ENCODE measurements at regions not wholly inside any gene's neighbourhood (a gene's known extent, or its start where the extent isn't known, plus 50 kb on each side); places are given as distances from the start of the nearest gene placed in this dataset.
"Not testable (repeated sequence)": the region's sequence is repeated elsewhere in the genome, so short reads cannot be mapped to it uniquely, and the experiment has no call there.

DNA sequence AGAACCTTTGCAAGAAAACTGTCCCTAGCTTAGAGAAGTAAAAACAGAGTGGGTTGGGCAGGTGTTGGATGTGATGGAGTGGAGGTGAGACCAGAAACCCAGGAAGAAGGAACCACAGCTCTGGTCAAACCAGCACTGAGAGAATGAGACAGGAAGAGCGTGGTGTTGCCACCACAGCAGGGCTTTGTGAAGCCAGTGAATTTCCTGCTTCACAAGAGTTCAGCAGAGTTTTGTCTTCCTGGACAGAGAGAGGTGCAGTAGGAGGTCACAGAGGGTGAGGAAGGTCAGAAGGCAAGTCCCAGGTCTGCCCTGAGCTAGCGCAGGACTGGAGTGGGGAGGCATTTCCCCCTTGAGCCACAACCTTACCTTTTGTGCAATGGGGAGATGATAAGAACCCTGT, 2306.2 kb upstream of the ACO1 start:
- TF ChIP-seq, protein P1, sequence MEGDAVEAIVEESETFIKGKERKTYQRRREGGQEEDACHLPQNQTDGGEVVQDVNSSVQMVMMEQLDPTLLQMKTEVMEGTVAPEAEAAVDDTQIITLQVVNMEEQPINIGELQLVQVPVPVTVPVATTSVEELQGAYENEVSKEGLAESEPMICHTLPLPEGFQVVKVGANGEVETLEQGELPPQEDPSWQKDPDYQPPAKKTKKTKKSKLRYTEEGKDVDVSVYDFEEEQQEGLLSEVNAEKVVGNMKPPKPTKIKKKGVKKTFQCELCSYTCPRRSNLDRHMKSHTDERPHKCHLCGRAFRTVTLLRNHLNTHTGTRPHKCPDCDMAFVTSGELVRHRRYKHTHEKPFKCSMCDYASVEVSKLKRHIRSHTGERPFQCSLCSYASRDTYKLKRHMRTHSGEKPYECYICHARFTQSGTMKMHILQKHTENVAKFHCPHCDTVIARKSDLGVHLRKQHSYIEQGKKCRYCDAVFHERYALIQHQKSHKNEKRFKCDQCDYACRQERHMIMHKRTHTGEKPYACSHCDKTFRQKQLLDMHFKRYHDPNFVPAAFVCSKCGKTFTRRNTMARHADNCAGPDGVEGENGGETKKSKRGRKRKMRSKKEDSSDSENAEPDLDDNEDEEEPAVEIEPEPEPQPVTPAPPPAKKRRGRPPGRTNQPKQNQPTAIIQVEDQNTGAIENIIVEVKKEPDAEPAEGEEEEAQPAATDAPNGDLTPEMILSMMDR (IDR thresholded peaks at IDR 0.05; ENCODE audit: low read depth, low read length) = no peak
- no peak for DNase-seq (ENCODE audit: extremely low read depth, low read depth)

DNA sequence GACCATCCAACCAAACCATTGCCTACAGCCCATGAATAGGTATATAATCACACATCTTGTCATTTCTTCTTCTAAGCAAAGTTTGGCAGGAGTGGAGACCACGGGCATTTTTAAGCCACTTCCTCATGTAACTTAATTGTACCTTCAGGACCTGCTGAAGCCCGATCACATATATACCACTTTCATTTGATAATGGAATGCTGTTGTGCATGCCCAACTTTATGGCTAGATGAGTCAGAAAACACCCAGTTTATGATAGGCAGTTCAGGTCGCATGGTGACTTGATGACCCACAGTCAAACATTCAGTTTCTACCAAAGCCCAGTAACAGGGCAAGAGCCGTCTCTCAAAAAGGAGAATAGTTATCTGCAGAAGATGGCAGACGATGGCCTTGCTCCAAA, 2295.0 kb upstream of the ACO1 start:
- no peak for DNase-seq (ENCODE audit: extremely low read depth, low read depth)
- TF ChIP-seq, protein P1 (IDR thresholded peaks at IDR 0.05; ENCODE audit: low read depth, low read length) = no peak

DNA sequence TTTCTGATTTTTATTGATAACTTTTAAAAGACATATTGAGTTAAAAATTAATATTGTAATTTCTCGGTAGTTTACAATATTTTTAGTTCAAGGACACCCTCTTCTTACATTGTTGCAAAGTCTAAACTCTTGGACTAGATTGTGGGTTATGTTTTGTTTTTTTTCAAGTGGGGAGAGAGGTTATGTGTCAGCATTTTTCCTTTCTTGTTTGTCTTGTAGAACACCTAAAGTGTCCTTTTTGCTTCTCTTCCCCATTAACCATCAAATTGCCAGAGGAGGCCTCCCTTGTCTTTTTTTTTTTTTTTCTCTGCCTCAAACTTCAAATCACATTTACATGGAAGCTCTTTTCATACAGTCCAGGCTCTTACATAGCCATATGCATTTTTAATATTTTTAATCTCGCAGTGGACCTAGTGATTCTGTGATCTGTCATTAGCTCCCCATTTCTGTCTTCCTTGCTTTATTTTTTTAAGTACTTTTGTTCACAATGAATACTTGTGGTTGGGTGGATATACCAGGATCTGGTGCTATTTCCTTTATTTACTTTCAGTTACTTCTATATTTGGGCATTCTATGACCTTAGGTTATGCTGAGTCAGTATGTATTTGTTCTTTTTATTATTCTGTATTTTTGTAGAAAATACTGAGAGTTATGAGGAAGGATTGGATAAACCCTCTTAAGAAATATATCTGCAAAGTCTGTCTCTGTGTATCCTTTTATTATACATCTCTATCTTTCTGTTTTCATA, 2280.6 kb upstream of the ACO1 start:
- TF ChIP-seq, protein P1 (IDR thresholded peaks at IDR 0.05; ENCODE audit: low read depth, low read length) = no peak
- no peak for DNase-seq (ENCODE audit: extremely low read depth, low read depth)

DNA sequence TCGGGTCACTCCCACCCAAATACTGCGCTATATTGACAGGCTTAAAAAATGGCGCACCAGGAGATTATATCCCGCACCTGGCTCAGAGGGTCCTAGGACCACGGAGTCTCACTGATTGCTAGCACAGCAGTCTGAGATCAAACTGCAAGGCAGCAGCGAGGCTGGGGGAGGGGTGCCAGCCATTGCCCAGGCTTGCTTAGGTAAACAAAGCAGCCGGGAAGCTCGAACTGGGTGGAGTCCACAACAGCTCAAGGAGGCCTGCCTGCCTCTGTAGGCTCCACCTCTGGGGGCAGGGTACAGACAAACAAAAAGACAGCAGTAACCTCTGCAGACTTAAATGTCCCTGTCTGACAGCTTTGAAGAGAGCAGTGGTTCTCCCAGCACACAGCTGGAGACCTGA, 2277.3 kb upstream of the ACO1 start:
- DNase-seq (ENCODE audit: extremely low read depth, low read depth) = not testable (repeated sequence)

DNA sequence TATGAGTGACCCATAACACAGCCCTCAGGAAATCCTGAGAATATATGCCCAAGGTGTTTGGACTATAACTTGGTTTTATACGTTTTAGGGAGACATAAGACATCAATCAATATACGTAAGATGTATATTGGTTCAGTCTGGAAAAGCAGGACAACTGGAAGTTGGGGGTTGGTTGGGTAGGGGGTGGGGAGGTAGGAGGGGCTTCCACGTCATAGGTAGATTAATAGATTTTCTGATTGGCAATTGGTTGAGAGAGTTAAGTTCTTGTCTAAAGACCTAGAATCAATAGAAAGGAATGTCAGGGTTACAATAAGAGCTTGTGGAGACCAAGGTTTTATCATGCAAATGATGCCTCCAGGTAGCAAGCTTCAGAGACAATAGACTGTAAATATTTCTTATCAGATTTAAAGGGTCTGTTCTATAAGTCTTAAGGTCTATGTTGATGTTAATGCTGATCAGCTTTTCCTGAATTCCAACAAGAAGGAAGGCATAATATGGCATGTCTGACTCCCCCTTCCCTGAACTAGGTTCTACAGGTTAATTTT, 2267.7 kb upstream of the ACO1 start:
- TF ChIP-seq, protein P1 (IDR thresholded peaks at IDR 0.05; ENCODE audit: low read depth, low read length) = no peak
- DNase-seq (ENCODE audit: extremely low read depth, low read depth) = no peak

DNA sequence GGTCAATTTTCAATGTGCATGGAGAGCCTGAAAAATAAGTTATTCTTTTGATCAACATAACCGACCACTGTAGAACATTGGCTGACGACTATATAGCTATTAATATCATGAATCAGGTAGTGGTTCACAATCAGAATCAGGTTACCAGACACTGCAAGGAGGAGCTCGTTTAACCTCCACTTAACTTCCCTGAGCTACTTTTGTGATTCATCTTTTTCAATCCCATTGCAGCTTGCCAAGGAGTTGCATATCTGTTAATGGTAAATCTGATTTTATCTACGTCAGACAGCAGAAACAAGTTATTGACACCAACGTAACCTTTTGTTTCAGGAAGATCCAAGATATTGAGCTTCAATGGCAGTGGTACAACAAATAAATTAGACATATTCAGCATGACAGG, 2263.8 kb upstream of the ACO1 start:
- DNase-seq (ENCODE audit: extremely low read depth, low read depth) = no peak
- TF ChIP-seq, protein P1 (IDR thresholded peaks at IDR 0.05; ENCODE audit: low read depth, low read length) = no peak

DNA sequence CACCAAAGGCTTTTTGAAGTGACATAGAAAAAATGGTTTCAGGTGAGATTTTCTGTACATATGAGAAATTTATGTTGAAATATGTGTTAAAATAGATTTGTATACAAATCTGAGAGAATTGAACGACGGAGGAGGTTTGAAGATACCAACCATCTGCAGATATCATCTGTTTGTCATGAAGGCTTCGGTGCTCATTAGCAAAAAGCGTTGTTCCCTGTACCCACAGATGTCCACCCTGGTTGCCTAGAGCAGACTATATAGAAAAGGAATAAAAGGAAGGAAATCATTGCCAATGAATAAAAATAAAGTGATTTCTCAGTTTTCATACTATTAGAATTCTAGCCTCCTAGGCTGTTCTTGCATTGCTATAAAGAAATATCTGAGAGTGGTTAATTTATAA, 2262.8 kb upstream of the ACO1 start:
- DNase-seq (ENCODE audit: extremely low read depth, low read depth) = no peak

More for the DNA sequence above, 2262.8 kb upstream of the ACO1 start:
- TF ChIP-seq, protein P1 (IDR thresholded peaks at IDR 0.05; ENCODE audit: low read depth, low read length) = no peak

All from AG09319 (cell line).